Epidermal melanocyte (primary cell): ENCODE measurements at regions not wholly inside any gene's neighbourhood (a gene's known extent, or its start where the extent isn't known, plus 50 kb on each side); places are given as distances from the start of the nearest gene placed in this dataset.
"Not testable (repeated sequence)": the region's sequence is repeated elsewhere in the genome, so short reads cannot be mapped to it uniquely, and the experiment has no call there.

Source experiments
- DNase-seq: peaks from one replicate; pipeline ENCODE4 v3.0.0; 2011; ENCODE audit warnings: low spot score; ENCODE audit not compliant: insufficient read length

DNA sequence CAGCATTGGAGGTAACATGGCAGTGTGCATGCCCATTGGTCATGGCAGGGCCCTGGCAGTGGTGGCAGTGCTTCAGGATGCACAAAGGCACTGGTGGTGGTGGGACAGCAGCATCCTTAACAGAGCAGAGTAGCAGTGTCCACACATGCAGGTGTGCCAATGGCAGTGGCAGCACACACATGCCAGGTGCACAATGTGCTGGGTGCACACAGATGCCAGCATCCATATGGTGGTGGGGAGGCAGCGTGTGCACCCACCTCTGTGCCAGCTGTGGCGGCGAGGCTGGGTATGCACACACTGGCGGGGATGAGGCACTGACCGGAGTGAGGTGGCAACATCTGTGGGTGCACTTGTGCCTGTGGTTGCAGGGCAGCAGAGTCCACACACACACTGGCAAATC, 150.6 kb downstream of the SI start:
- no peak for DNase-seq

DNA sequence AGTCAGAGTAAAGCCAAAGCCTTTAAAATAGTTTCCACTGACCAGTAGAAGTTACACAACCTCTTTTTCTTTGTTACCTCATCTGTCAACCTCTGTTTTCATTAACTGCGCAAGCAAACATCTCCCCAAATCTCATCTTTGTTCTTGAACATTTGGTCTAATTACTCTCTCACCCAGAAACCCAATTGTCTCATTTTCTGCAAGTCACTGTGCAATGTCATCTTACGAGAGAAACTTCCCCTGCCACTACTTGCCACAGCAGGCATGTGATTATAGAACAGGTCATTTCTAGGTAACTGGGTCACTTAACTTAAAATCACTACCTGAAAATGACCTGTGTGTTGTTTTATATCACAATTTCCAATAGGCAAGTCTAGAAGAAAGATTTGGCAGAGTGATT, 159.4 kb downstream of the SI start:
- no peak for DNase-seq

DNA sequence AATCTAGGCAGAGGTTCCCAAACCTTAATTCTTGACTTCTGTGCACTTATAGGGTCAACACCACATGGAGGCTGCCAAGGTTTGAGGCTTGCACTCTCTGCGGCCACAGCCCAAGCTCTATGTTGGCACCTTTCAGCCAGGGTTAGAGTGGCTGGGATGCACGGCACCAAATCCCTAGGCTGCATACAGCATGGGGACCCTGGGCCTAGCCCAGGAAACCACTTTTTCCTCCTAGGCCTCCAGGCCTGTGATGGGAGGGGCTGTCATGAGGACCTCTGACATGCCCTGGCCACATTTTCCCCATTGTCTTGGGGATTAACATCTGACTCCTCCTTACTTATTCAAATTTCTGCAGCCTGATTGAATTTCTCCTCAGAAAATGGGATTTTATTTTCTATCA, 165.4 kb downstream of the SI start:
- no peak for DNase-seq

DNA sequence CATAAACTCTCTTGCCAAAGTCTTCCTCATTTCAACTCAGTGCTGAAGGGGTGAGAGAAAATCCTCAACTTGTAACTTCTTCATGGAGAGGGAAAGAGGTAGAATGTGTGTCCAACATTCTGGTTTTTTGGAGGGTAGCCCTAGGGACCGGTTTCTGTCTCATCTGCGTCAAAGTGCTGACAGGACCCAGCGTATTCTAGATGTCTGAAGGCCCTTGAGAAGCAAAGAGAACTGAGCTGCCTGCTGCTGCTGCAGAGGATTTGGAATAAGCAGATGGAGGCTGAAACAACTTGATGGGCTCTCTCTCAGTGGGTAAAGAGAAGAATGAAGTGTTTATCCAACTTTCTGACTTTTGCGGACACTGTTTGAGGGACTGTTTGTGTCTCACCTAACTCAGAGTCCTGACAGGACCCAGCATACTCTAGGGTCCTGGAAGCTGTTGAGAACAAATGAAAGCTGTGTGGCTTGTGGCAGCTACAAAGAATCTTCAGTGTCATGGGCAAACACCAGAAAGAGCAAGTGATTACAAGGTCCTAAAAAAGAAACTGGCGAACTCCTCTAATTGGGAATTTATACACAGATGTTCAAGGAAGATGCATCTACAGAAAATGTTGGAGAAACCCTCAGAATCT, 174.4 kb downstream of the SI start:
- DNase-seq, result no peak

DNA sequence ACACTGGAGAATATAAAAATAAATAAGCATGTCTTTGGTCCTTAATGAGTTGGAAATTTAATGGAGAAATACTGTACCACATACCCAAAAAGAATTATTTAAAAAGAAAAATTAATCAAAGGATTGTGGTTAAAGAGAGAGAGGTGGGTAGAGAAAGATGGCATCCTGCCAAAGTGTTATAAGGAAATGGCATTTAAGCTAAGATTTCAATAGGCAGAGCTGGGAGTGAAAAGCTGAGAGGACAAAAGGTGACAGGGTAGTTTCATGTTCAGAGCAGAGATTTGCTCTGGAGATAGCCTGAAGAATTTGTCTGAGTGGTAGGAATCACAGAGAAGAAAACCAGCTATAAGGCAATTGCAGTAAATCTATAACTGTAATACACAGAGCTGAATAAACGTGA, 181.0 kb downstream of the SI start:
- DNase-seq, result no peak

DNA sequence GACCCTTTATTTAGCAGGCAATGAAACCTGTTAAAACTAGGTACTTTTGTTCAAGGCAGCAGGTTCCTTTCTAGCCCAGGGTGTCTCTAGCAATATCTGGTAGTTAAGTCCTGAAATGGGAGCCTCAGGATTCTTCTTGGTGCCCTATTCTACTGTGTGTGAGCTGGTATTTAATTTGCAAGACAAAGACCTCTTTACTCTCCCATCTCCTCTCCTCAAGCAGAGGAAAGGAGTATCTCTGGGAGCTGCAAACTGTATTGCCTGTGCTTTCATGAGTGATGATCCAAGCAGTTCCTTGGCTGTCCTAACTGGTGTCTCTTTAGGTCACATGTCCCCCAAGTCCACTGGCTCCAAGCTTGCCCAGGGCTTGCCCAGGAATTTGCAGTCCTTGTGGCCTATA, 188.2 kb downstream of the SI start:
- no peak for DNase-seq

DNA sequence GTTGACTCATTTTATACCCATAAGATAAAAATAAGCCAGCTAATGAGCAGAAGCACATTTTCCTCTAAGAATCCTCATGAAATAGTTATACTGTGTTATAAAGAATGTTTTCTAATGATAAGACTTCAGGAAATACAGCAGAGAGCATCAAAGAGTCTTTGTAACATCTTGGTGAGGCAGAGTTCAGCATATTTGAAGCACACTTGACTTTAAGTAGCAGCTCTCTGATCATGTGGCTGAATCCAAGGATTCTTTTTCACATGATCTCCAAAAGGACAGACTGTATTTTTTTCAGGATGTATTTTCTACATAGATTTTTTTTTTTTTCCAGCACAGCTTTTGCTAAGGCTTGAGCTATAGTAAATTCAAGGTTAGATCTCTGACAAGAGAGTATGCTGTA, 195.1 kb downstream of the SI start:
- peak; percentile 41 for DNase-seq

DNA sequence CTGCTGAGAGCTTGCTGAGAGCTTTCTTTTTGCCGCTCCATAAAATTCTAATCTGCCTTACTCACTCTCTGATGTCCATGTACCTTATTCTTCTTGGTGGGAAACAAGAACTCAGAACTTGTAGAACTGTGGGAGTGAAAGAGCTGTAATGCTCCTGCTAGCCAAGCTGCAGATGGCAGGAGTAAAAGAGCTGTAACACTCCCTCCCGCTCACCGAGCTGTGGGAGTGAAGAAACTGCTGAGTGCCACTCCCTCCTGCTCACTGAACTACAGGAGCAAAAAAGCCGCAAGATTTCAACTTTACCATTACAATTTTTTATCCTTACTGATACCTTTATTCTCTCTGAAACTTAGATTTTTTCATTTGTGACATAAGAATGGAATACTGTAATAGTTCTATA, 199.1 kb downstream of the SI start:
- no peak for DNase-seq

DNA sequence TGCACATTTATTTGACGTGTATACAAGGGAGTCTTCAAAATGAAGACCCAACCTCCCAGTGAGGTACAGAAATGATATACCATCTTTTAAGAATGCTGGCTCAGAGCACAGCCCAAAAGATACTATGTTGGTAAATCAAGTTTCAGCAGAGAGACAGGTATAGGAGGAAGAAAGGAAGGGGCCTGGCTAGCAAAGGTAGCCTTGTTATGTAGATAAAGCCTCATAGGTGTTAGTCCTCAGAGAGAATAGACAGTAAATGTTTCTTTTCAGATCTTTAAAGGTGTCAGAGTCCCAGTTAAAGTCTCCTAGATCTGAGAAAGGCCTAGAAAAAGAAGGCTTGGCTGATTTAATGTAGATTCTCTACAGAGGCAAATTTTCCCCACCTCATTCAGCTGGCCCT, 213.8 kb downstream of the SI start:
- DNase-seq, result no peak

DNA sequence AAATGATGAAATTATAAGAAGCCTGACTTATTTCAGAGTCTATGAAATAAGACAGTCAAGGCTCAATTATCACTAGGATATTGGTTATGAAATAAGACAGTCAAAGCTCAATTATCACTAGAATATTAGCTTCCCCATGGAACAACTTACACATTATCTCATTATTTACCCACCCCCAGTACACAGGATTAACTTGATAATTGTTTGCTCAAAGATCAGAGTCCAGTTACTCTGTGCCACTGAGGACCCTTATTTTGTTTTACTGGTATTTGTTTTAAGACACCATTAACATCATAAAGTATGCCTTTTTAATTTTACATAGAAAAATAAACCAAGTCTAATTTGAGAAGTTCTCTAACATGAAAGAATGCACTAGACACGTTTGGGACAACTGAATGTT, 225.4 kb downstream of the SI start:
- no peak for DNase-seq

DNA sequence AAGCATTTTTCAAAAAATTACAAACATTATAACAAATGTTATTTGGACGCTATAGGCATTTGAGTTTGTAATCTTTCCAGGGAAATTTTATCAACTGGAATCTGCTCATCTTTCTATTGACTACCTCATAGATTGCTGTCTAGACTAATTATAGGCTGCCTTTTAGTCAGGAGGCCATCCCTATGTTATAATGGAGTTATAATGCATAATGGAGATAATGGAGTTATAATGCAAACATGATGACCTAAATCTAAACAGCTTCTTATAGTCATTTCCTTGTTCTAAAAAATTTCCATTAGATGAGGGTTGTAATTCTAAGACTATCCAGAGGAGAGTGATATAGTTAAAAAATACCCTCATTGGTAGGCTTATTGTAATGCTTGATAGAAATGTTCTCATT, 226.4 kb downstream of the SI start:
- no peak for DNase-seq

DNA sequence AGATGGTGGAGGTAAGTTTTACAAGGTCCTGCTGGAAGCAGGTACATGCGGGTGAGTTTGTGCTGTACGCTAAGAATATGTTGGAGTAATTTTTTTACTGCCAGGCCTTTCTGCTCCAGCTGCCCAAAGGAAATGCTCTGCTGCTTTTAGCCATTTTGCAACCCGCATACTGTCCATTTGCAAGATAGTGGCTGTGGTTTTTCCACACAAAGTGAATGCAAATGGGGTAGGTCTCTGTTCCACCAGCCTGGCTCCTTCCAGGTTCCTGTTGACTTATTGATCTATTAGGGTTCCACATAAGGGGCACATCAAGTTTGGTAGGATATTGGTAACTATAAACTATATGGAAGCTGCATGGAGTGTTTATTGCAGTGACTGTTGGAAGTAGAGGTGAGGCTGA, 227.1 kb downstream of the SI start:
- DNase-seq, result no peak

DNA sequence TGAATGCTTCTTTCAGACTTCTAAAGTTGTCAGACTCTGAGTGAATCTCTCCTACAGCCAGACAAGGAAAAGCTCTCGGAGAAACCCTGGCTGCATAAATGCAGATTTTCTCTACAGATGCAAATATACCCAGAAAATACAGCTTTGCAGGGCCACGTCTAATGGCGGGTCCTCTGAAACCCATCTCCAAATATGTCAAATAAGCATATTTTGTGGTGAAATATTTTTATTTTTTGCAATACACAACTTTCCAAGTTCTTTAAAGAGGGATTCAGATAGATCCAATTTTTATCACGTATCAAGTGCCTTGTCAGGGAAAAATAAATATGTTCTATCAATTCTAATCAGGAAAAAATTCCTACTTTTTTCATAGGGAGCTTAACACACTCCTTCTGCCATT, 229.4 kb downstream of the SI start:
- DNase-seq, result no peak

DNA sequence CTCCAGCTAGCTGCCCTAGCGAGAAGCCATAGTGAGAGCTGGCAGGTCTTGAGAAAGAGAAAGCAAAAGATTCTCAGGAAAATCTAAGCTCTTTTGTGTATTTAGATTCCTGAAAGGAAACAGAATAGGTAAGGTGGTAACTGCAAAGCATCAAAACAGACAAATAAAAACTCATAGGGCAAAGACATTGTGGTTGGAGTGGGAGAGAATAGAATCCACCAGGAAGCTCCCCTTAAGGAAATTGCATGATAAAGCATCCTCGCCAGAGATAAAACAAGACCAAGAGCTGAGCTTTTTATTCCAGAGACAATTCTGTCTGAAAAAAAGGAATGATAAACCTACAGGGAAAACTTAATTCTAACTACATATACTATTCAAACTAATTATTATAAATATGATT, 232.6 kb downstream of the SI start:
- DNase-seq, result no peak

DNA sequence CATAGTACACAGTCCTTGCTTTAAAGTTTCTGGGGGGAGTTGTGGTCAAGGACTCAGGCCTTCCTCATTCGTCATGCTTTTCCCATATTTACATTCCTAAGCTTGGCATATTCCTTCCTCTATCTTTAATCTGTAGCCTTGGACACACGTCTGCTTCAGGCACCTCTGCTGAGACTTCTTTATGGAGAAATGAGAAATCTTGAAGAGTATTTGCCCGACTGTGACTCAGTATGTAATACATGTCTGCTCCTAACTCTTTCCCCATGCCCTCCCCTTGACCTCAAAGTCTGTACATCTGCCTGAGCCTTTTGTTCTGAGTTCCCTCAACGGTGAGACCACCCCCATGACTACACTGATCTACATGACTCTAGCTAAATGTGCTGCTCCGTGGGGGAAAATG, 246.1 kb downstream of the SI start:
- no peak for DNase-seq

DNA sequence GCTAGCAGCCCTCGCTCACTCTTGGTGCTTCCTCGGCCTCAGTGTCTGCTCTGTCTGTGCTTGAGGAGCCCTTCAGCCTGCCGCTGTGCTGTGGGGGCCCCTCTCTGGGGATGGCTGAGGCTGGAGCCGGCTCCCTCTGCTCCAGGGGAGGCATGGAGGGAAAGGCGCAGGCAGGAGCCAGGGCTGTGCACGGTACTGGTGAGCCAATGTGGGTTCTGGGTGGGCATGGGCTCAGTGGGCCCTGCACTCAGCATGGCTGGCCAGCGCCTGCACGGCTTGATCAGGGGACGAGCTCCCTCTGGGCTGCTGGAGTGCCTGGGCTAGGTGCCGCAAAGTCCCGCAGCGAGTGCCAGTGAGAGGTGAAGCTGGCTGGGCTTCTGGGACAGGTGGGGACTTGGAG, 260.0 kb downstream of the SI start:
- no peak for DNase-seq

DNA sequence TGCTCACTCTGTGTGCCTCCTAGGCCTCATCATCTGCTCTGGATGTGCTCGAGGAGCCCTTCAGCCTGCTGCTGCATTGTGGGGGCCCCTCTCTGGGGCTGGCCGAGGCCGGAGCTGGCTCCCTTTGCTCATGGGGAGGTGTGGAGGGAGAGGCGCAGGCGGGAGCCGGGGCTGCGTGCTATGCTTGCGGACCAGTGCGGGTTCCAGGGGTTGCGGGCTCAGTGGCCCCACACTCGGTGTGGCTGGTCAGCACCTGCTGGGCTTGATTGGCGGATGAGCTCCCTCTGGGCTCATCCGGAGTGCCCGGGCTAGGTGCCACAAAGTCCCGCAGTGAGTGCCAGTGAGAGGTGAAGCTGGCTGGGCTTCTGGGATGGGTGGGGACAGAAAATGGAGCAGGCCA, 264.2 kb downstream of the SI start:
- DNase-seq, result no peak

DNA sequence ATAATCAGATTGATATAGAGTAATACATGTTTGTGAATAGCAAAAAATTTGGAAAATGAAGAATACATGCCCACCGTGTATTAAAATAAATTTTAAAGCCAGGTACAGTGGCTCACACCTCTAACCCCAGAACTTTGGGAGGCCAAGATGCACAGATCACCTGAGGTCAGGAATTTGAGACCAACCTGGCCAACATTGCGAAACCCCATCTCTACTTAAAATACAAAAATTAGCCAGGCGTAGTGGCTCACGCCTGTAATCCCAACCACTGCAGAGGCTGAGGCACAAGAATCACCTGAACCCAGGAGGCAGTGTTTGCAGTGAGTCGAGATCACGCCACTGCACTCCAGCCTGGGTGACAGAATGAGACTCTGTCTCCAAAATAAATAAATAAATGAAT, 266.3 kb downstream of the SI start:
- DNase-seq, result no peak

DNA sequence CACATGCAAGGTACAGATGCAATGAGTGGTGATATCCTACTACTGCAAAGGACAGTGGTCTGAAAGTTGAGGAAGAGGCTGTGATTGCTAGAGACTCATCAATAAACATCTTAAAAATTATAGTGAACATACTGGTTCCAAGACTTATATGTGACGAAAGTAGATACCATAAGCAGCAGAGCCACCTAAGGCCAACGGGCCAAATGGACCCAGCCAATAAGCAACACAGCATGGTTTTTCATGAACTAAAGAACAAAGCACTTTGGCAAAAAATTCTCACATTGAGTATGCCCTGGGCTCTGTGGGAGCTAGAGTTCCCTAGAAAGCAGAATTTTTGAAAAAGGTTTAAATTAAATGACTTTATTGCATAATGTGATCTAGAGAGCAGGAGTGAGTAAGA, 272.1 kb downstream of the SI start:
- no peak for DNase-seq

DNA sequence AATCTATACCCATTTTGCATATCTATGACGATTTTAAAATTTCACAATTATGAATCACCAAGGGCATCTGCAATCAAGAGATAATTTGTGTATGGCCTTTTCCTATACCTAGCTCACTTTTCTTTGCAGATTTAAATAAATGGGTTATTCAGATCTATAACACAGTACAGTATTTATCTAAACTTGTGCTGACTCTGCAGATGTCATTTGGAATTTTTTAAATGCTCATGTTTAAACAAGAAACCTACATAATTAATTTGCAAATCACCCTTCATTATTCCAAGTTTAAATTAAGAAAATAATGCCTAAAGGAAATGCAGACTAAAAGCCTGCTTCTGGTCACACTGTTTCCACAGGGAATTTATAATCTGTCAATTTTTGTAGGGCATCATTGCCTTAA, 284.2 kb downstream of the SI start:
- no peak for DNase-seq

DNA sequence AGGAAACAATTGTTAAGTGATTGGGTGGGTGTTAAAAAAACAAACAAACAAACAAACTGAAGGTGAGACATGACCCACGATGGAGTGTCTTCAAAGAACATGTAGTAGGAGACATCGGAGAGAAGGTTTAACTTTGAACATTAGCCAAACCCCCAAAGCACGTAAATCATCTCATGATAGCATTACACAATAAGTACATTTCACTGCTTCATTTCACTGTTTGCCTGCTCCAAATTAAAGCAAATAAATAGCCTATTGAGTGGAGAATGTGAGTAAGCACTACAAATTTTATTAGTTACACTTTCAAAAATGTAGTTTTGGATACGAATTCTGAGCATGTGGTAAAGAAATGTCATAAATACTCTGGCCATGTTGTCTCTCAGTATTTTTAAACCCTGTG, 287.0 kb downstream of the SI start:
- DNase-seq, result no peak

DNA sequence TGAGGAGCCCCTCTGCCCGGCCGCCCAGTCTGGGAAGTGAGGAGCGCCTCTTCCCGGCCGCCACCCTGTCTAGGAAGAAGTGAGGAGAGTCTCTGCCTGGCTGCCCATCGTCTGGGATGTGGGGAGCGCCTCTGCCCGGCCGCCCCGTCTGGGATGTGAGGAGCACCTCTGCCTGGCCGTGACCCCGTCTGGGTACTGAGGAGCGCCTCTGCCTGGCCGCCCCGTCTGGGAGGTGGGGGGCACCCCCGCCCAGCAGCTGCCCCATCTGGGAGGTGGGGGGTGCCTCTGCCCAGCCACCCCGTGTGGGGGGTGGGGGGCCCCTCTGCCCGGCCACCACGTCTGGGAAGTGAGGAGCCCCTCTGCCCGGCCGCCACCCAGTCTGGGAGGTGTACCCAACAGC, 293.9 kb downstream of the SI start:
- not testable (repeated sequence) for DNase-seq

DNA sequence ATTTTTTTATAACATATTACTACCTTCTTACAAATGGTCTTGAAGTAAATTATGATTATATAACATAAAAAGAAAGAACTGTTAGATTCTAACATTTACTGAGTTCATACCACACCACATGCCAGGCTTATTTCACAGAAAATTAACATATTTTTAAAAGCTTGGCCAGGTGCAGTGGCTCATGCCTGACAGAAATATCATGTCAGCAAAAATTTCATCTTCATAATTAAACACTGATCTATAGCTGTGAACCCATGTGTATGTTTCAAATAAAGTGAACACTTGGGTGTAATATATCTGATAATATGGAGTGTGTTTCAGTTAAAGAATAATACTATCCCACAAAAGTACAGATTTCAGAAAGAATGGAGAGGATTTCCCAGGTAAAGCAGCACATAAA, 296.5 kb downstream of the SI start:
- DNase-seq, result no peak

DNA sequence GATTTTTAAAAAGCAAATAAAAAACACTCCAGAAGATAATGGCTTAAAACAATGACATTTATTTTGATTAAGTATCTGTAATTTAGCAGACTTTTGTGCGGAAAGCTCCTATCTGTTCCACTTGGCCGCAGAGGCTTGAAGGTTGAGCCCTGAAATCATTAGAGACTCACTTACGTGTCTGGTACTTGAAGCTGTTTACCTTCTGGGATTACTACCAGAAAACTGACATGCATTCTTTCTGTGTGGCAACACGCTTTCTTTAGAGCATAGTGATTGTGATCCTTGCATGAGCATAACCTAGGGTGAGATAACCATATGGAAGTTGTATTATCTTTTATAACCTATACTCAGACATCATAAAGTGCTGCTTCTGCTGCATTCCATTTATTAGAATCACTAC, 298.5 kb downstream of the SI start:
- DNase-seq, result no peak
